ENCODE measurements at regions not wholly inside any gene's neighbourhood (a gene's known extent, or its start where the extent isn't known, plus 50 kb on each side); places are given as distances from the start of the nearest gene placed in this dataset.

- Mint-ChIP-seq H3K27ac (no peak overlapping the region), H3K9me3 (no peaks in the 10 kb centered on the region), H3K36me3 (no peaks in the 10 kb centered on the region)
- DNase-seq (ENCODE audit: low spot score in 2 of 2), result no peak
- no peak for ATAC-seq
Measured at GRCh38 chr2:2859164-2859563, 518.5 kb downstream of the EIPR1 start.

GRCh38 chr2:2856723-2857415 lies 520.7 kb downstream of the EIPR1 start:
- no peak for ATAC-seq
- Mint-ChIP-seq H3K36me3 (no peaks in the 10 kb centered on the region), H3K9me3 (no peaks in the 10 kb centered on the region), H3K27ac (no peak overlapping the region)
- no peak for DNase-seq (ENCODE audit: low spot score in 2 of 2)

- DNase-seq (ENCODE audit: low spot score in 2 of 2), result no peak
- ATAC-seq, result no peak
- H3K36me3 Mint-ChIP-seq, result no peaks in the 10 kb centered on the region
Measured at GRCh38 chr2:2855297-2855696, 522.3 kb downstream of the EIPR1 start.

DNA sequence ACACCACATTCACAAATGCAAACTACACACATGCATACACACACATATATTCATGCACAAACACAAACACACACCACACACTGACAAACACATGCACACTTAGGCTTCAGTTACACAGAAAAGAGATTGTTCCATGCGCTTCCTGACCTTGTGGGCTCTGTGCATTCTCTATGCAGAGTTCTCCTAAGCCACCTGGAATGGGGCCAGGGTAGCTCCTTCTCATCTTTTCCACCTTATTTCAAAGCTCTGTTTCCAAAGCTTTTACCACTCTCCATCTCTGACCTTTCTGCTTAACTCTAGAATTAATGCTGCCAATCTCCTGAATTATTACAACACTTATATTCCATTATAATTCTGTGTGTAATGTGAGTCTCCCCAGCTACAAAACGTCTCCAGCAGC lies 522.3 kb upstream of the MYT1L start:
- DNase-seq (ENCODE audit: low spot score in 2 of 2) (no peak), ATAC-seq (no peak)
- Mint-ChIP-seq H3K9me3 (no peaks in the 10 kb centered on the region), H3K27ac (no peak overlapping the region), H3K36me3 (no peaks in the 10 kb centered on the region)

More at GRCh38 chr2:2855297-2855696, 522.3 kb downstream of the EIPR1 start:
- Mint-ChIP-seq H3K9me3 (no peaks in the 10 kb centered on the region), H3K27ac (no peak overlapping the region)

GRCh38 chr2:2851806-2852777 lies 521.0 kb upstream of the MYT1L start:
- no peaks in the 10 kb centered on the region for H3K36me3 Mint-ChIP-seq
- no peaks in the 10 kb centered on the region for H3K9me3 Mint-ChIP-seq
- H3K27ac Mint-ChIP-seq, result no peak overlapping the region
- DNase-seq (ENCODE audit: low spot score in 2 of 2), result no peak
- ATAC-seq, result no peak

GRCh38 chr2:2851316-2851715 lies 520.2 kb upstream of the MYT1L start:
- Mint-ChIP-seq H3K36me3 (no peaks in the 10 kb centered on the region), H3K27ac (no peak overlapping the region)

GRCh38 chr2:2850859-2851258 lies 519.8 kb upstream of the MYT1L start:
- Mint-ChIP-seq H3K27ac (no peak overlapping the region), H3K9me3 (no peaks in the 10 kb centered on the region), H3K36me3 (no peaks in the 10 kb centered on the region)
- ATAC-seq (no peak), DNase-seq (ENCODE audit: low spot score in 2 of 2) (no peak)

More at GRCh38 chr2:2851316-2851715, 520.2 kb upstream of the MYT1L start:
- no peaks in the 10 kb centered on the region for H3K9me3 Mint-ChIP-seq
- ATAC-seq, result no peak
- no peak for DNase-seq (ENCODE audit: low spot score in 2 of 2)

GRCh38 chr2:2850218-2850755 lies 519.2 kb upstream of the MYT1L start:
- no peak for DNase-seq (ENCODE audit: low spot score in 2 of 2)

GRCh38 chr2:2849464-2850217 lies 518.6 kb upstream of the MYT1L start:
- ATAC-seq (no peak), DNase-seq (ENCODE audit: low spot score in 2 of 2) (no peak)
- Mint-ChIP-seq H3K36me3 (no peaks in the 10 kb centered on the region), H3K27ac (no peak overlapping the region), H3K9me3 (no peaks in the 10 kb centered on the region)

More at GRCh38 chr2:2850218-2850755, 519.2 kb upstream of the MYT1L start:
- Mint-ChIP-seq H3K36me3 (no peaks in the 10 kb centered on the region), H3K9me3 (no peaks in the 10 kb centered on the region), H3K27ac (no peak overlapping the region)
- no peak for ATAC-seq

- H3K36me3 Mint-ChIP-seq, result no peaks in the 10 kb centered on the region
- no peak for DNase-seq (ENCODE audit: low spot score in 2 of 2)
- H3K9me3 Mint-ChIP-seq, result no peaks in the 10 kb centered on the region
- no peak overlapping the region for H3K27ac Mint-ChIP-seq
- ATAC-seq, result no peak
Measured at GRCh38 chr2:2848621-2849333, 517.7 kb upstream of the MYT1L start.

DNA sequence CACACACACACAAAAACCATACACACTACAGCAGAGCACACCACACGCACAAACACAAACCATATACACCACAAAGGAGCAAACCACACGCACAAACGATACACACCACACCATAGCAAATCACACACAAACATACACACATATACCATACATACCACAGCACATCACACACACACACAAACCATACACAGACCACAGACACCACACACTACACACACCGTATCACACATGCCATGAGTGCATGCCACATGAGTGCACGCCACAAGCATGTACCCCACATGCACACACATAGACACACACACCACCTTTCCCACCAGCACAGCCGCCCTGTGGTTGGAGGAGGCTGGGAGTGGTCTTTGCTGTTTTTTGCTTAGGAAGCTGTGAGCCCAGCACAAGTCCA lies 517.1 kb upstream of the MYT1L start:
- Mint-ChIP-seq H3K36me3 (no peaks in the 10 kb centered on the region), H3K9me3 (no peaks in the 10 kb centered on the region), H3K27ac (no peak overlapping the region)
- ATAC-seq (no peak), DNase-seq (ENCODE audit: low spot score in 2 of 2) (no peak)

- Mint-ChIP-seq H3K36me3 (no peaks in the 10 kb centered on the region), H3K27ac (no peak overlapping the region), H3K9me3 (no peaks in the 10 kb centered on the region)
- DNase-seq (ENCODE audit: low spot score in 2 of 2) (no peak), ATAC-seq (no peak)
Measured at GRCh38 chr2:2847209-2847676, 516.2 kb upstream of the MYT1L start.

GRCh38 chr2:2846332-2847208 lies 515.5 kb upstream of the MYT1L start:
- DNase-seq (ENCODE audit: low spot score in 2 of 2) (no peak), ATAC-seq (no peak)
- Mint-ChIP-seq H3K9me3 (no peaks in the 10 kb centered on the region), H3K27ac (no peak overlapping the region), H3K36me3 (no peaks in the 10 kb centered on the region)

GRCh38 chr2:2845806-2846315 lies 514.8 kb upstream of the MYT1L start:
- ATAC-seq (no peak), DNase-seq (ENCODE audit: low spot score in 2 of 2) (no peak)
- H3K27ac Mint-ChIP-seq, result peak overlapping the region in 1 of 2 donors; percentile 53
- H3K9me3 Mint-ChIP-seq, result no peaks in the 10 kb centered on the region
- no peaks in the 10 kb centered on the region for H3K36me3 Mint-ChIP-seq

DNA sequence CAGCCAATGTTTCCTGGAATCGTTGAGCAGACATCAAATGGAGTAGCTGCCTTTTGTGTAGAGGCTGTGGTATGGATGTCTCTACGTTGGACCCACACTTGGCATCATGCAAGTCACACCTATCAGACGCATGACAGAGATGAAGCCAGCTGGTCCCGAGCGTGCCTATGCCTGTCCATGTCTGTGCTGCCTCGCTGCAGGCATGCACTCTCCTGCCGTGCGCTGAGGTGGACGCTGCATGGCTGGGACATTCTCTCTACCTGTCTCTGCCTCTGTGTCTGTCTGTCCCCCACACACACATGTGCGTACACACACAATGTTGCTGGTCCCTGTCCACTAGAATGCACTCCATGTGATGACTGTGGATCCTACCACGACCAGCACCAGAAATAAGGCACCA lies 514.2 kb upstream of the MYT1L start:
- H3K36me3 Mint-ChIP-seq, result no peaks in the 10 kb centered on the region
- H3K27ac Mint-ChIP-seq, result no peak overlapping the region
- H3K9me3 Mint-ChIP-seq, result no peaks in the 10 kb centered on the region
- ATAC-seq (no peak), DNase-seq (ENCODE audit: low spot score in 2 of 2) (no peak)
